Activated CD8-positive, alpha-beta T cell treated with anti-CD3 and anti-CD28 coated beads for 36 hours (primary cell): ENCODE measurements at regions not wholly inside any gene's neighbourhood (a gene's known extent, or its start where the extent isn't known, plus 50 kb on each side); places are given as distances from the start of the nearest gene placed in this dataset.

ENCODE experiments used
- ATAC-seq: fragments of 200-7000 bp; cut with Tn5 transposase; one replicate; pipeline ENCODE4 v1.10.0; 2021; ENCODE audit warnings: mild to moderate bottlenecking, moderate library complexity
- CTCF ChIA-PET: fragments of 350-600 bp; sonication (Branson Sonifier 250); formaldehyde crosslinking; loops from one replicate; lab custom pipeline; 2021; ENCODE audit warnings: antibody characterized with exemption; lab: Charles Lee
- POLR2A ChIA-PET: fragments of 350-600 bp; sonication (Branson Sonifier 250); formaldehyde crosslinking; loops from one replicate; lab custom pipeline; 2021; ENCODE audit warnings: antibody characterized with exemption; lab: Charles Lee
- DNase-seq: peaks from one replicate; pipeline ENCODE4 v3.0.0-alpha.2; 2020
- H3K27ac Mint-ChIP-seq: one replicate; pipeline ENCODE4 v1.8.0; 2021; ENCODE audit warnings: mild to moderate bottlenecking, mixed read lengths
- H3K27me3 Mint-ChIP-seq: one replicate; pipeline ENCODE4 v1.8.0; 2021; ENCODE audit warnings: mixed read lengths
- H3K36me3 Mint-ChIP-seq: one replicate; pipeline ENCODE4 v1.8.0; 2021; ENCODE audit warnings: low read depth, mixed read lengths
- H3K4me1 Mint-ChIP-seq: one replicate; pipeline ENCODE4 v1.8.0; 2021; ENCODE audit warnings: low read depth, mixed read lengths
- H3K4me3 Mint-ChIP-seq: one replicate; pipeline ENCODE4 v1.8.0; 2021; ENCODE audit warnings: mild to moderate bottlenecking, moderate library complexity, mixed read lengths
- H3K9me3 Mint-ChIP-seq: one replicate; pipeline ENCODE4 v1.8.0; 2021; ENCODE audit warnings: mixed read lengths
- CTCF ChIP-seq: fragments of 200-600 bp; IDR thresholded peaks from one replicate; pipeline ENCODE4 v1.8.0; 2022; ENCODE audit warnings: antibody characterized with exemption, mild to moderate bottlenecking
- intact Hi-C: fragments of 100-400 bp; cut with micrococcal nuclease; formaldehyde crosslinking; loops from one replicate; pipeline ENCODE4 v1.10.0; 2022

GRCh38 chr4:119726505-119726904, 97.9 kb upstream of the PDE5A start:
- H3K4me1 Mint-ChIP-seq = no peaks in the 10 kb centered on the region
- DNase-seq (no peak), ATAC-seq (no peak)
- CTCF ChIA-PET = no interaction called here
- POLR2A ChIA-PET = no interaction called here
- no peak overlapping the region for H3K27ac Mint-ChIP-seq
- H3K9me3 Mint-ChIP-seq = no peaks in the 10 kb centered on the region
- H3K27me3 Mint-ChIP-seq = no peaks in the 10 kb centered on the region
- no peaks in the 10 kb centered on the region for H3K36me3 Mint-ChIP-seq
- intact Hi-C loops = no loop called here
- H3K4me3 Mint-ChIP-seq = no peak overlapping the region
- TF ChIP-seq CTCF = no peak

GRCh38 chr4:119725688-119726330, 97.2 kb upstream of the PDE5A start:
- no peak for DNase-seq

GRCh38 chr4:119725011-119725410, 96.4 kb upstream of the PDE5A start:
- CTCF ChIA-PET = no interaction called here

More at GRCh38 chr4:119725688-119726330, 97.2 kb upstream of the PDE5A start:
- H3K36me3 Mint-ChIP-seq = no peaks in the 10 kb centered on the region
- TF ChIP-seq CTCF = no peak
- ATAC-seq = no peak
- no peaks in the 10 kb centered on the region for H3K9me3 Mint-ChIP-seq
- H3K27me3 Mint-ChIP-seq = no peaks in the 10 kb centered on the region
- no peak overlapping the region for H3K4me3 Mint-ChIP-seq
- intact Hi-C loops = no loop called here
- no peak overlapping the region for H3K27ac Mint-ChIP-seq
- H3K4me1 Mint-ChIP-seq = no peaks in the 10 kb centered on the region
- CTCF ChIA-PET = no interaction called here
- POLR2A ChIA-PET = no interaction called here

GRCh38 chr4:119722670-119723069, 94.1 kb upstream of the PDE5A start:
- POLR2A ChIA-PET = no interaction called here
- no peak for DNase-seq
- Mint-ChIP-seq H3K9me3 (peaks cover 10% of the 10 kb centered on the region), H3K36me3 (no peaks in the 10 kb centered on the region), H3K4me1 (no peaks in the 10 kb centered on the region), H3K27me3 (no peaks in the 10 kb centered on the region), H3K27ac (no peak overlapping the region), H3K4me3 (no peak overlapping the region)
- ATAC-seq = no peak
- TF ChIP-seq CTCF = no peak
- CTCF ChIA-PET = no interaction called here
- intact Hi-C loops = no loop called here

More at GRCh38 chr4:119725011-119725410, 96.4 kb upstream of the PDE5A start:
- H3K4me1 Mint-ChIP-seq = no peaks in the 10 kb centered on the region
- DNase-seq (no peak), ATAC-seq (no peak)
- no peaks in the 10 kb centered on the region for H3K36me3 Mint-ChIP-seq
- H3K9me3 Mint-ChIP-seq = peaks cover 2% of the 10 kb centered on the region
- POLR2A ChIA-PET = no interaction called here
- TF ChIP-seq CTCF = no peak
- no peaks in the 10 kb centered on the region for H3K27me3 Mint-ChIP-seq
- H3K4me3 Mint-ChIP-seq = no peak overlapping the region
- intact Hi-C loops = no loop called here
- no peak overlapping the region for H3K27ac Mint-ChIP-seq

GRCh38 chr4:119721878-119722277, 93.3 kb upstream of the PDE5A start:
- no peak for TF ChIP-seq CTCF
- no peak for ATAC-seq
- H3K36me3 Mint-ChIP-seq = no peaks in the 10 kb centered on the region
- peaks cover 13% of the 10 kb centered on the region for H3K9me3 Mint-ChIP-seq
- POLR2A ChIA-PET = no interaction called here
- intact Hi-C loops = no loop called here
- DNase-seq = no peak
- no peaks in the 10 kb centered on the region for H3K27me3 Mint-ChIP-seq
- no peak overlapping the region for H3K27ac Mint-ChIP-seq
- CTCF ChIA-PET = no interaction called here
- H3K4me3 Mint-ChIP-seq = no peak overlapping the region
- H3K4me1 Mint-ChIP-seq = no peaks in the 10 kb centered on the region
